Ectodermal cell (in vitro differentiated cells): ENCODE measurements at regions not wholly inside any gene's neighbourhood (a gene's known extent, or its start where the extent isn't known, plus 50 kb on each side); places are given as distances from the start of the nearest gene placed in this dataset.

ENCODE experiments used
- H3K27ac ChIP-seq: 2 replicates; pipeline ENCODE4 v1.7.0; 2013; ENCODE audit warnings: mild to moderate bottlenecking, low read depth, low read length; ENCODE audit not compliant: insufficient read depth, poor library complexity, severe bottlenecking
- H3K27me3 ChIP-seq: 2 replicates; pipeline ENCODE4 v1.7.0; 2013; ENCODE audit warnings: mild to moderate bottlenecking, low read length; ENCODE audit not compliant: insufficient read depth, control insufficient read depth, poor library complexity, severe bottlenecking
- H3K36me3 ChIP-seq: one replicate; pipeline ENCODE4 v1.7.0; 2013; ENCODE audit warnings: low read length; ENCODE audit not compliant: control insufficient read depth, insufficient read depth
- H3K4me1 ChIP-seq: one replicate; pipeline ENCODE4 v1.7.0; 2013; ENCODE audit warnings: low read length; ENCODE audit not compliant: control insufficient read depth, insufficient read depth
- H3K4me3 ChIP-seq: 2 replicates; pipeline ENCODE4 v1.7.0; 2013; ENCODE audit warnings: low read depth, low read length, control low read depth; ENCODE audit not compliant: insufficient read depth
- H3K9me3 ChIP-seq: 2 replicates; pipeline ENCODE4 v1.7.0; 2013; ENCODE audit warnings: mild to moderate bottlenecking, low read length, moderate library complexity; ENCODE audit not compliant: control insufficient read depth
- WGBS, 2 experiments: methylation state at CpG; one replicate each; pipeline ENCODE4 v1.1.7; 2013; ENCODE audit warnings: missing lambda C conversion rate in 2 of 2; 5-methylcytosine and 5-hydroxymethylcytosine counted together

GRCh38 chr10:63866747-63867140, 345.5 kb downstream of the REEP3 start:
- H3K36me3 ChIP-seq, result no peaks in the 10 kb centered on the region
- H3K27me3 ChIP-seq, result peaks cover 11% of the 10 kb centered on the region
- 17% methylated on average over 2 of the region's 2 CpGs for WGBS, 2 experiments

GRCh38 chr10:63878428-63878827, 357.2 kb downstream of the REEP3 start:
- WGBS, 2 experiments, result 75 to 85% methylated on average over 1 to 2 of the region's 2 CpGs
- Histone ChIP-seq H3K27ac (no peak overlapping the region), H3K36me3 (no peaks in the 10 kb centered on the region), H3K27me3 (no peaks in the 10 kb centered on the region), H3K4me3 (no peak overlapping the region), H3K9me3 (no peaks in the 10 kb centered on the region), H3K4me1 (no peaks in the 10 kb centered on the region)

More at GRCh38 chr10:63866747-63867140, 345.5 kb downstream of the REEP3 start:
- no peaks in the 10 kb centered on the region for H3K9me3 ChIP-seq
- H3K4me1 ChIP-seq, result no peaks in the 10 kb centered on the region
- H3K27ac ChIP-seq, result no peak overlapping the region
- H3K4me3 ChIP-seq, result no peak overlapping the region

GRCh38 chr10:63883861-63884260, 362.7 kb downstream of the REEP3 start:
- Histone ChIP-seq H3K27ac (no peak overlapping the region), H3K36me3 (no peaks in the 10 kb centered on the region), H3K9me3 (no peaks in the 10 kb centered on the region), H3K4me1 (no peaks in the 10 kb centered on the region), H3K4me3 (no peak overlapping the region), H3K27me3 (no peaks in the 10 kb centered on the region)
- WGBS, 2 experiments, result 78% methylated on average over 1 of the region's 1 CpG; no CpG with 5 or more reads in 1 of the 2 experiments

- Histone ChIP-seq H3K27ac (no peak overlapping the region), H3K4me3 (no peak overlapping the region), H3K27me3 (no peaks in the 10 kb centered on the region), H3K9me3 (no peaks in the 10 kb centered on the region), H3K36me3 (no peaks in the 10 kb centered on the region), H3K4me1 (no peaks in the 10 kb centered on the region)
- WGBS, 2 experiments, result 82 to 94% methylated on average over 1 to 2 of the region's 2 CpGs
These were observed 363.2 kb downstream of the REEP3 start for GRCh38 chr10:63884426-63884825.

- Histone ChIP-seq H3K4me3 (no peak overlapping the region), H3K36me3 (no peaks in the 10 kb centered on the region)
These were observed 364.0 kb downstream of the REEP3 start for GRCh38 chr10:63885156-63885555.

GRCh38 chr10:63886281-63887022, 365.3 kb downstream of the REEP3 start:
- H3K4me1 ChIP-seq, result no peaks in the 10 kb centered on the region
- 96 to 98% methylated on average over 4 of the region's 4 CpGs for WGBS, 2 experiments
- H3K27ac ChIP-seq, result no peak overlapping the region
- no peak overlapping the region for H3K4me3 ChIP-seq
- no peaks in the 10 kb centered on the region for H3K27me3 ChIP-seq
- no peaks in the 10 kb centered on the region for H3K36me3 ChIP-seq
- no peaks in the 10 kb centered on the region for H3K9me3 ChIP-seq

More at GRCh38 chr10:63885156-63885555, 364.0 kb downstream of the REEP3 start:
- H3K4me1 ChIP-seq, result no peaks in the 10 kb centered on the region
- no peak overlapping the region for H3K27ac ChIP-seq
- H3K27me3 ChIP-seq, result no peaks in the 10 kb centered on the region
- no peaks in the 10 kb centered on the region for H3K9me3 ChIP-seq

GRCh38 chr10:63887023-63887589, 365.9 kb downstream of the REEP3 start:
- 62 to 64% methylated on average over 11 of the region's 11 CpGs for WGBS, 2 experiments
- Histone ChIP-seq H3K9me3 (no peaks in the 10 kb centered on the region), H3K36me3 (no peaks in the 10 kb centered on the region), H3K4me1 (no peaks in the 10 kb centered on the region), H3K4me3 (no peak overlapping the region), H3K27me3 (no peaks in the 10 kb centered on the region), H3K27ac (no peak overlapping the region)

GRCh38 chr10:63887600-63888370, 366.6 kb downstream of the REEP3 start:
- Histone ChIP-seq H3K4me3 (no peak overlapping the region), H3K27ac (no peak overlapping the region), H3K27me3 (no peaks in the 10 kb centered on the region), H3K4me1 (no peaks in the 10 kb centered on the region), H3K9me3 (no peaks in the 10 kb centered on the region), H3K36me3 (no peaks in the 10 kb centered on the region)
- WGBS, 2 experiments, result 93 to 99% methylated on average over 4 to 5 of the region's 5 CpGs

GRCh38 chr10:63889803-63890202, 368.6 kb downstream of the REEP3 start:
- H3K4me3 ChIP-seq, result no peak overlapping the region
- H3K4me1 ChIP-seq, result no peaks in the 10 kb centered on the region
- no peak overlapping the region for H3K27ac ChIP-seq
- 93 to 94% methylated on average over 4 of the region's 4 CpGs for WGBS, 2 experiments
- H3K9me3 ChIP-seq, result no peaks in the 10 kb centered on the region
- no peaks in the 10 kb centered on the region for H3K27me3 ChIP-seq
- no peaks in the 10 kb centered on the region for H3K36me3 ChIP-seq

GRCh38 chr10:63896992-63897391, 375.8 kb downstream of the REEP3 start:
- WGBS, 2 experiments, result 91 to 96% methylated on average over 5 of the region's 5 CpGs
- Histone ChIP-seq H3K36me3 (no peaks in the 10 kb centered on the region), H3K4me1 (no peaks in the 10 kb centered on the region), H3K27ac (no peak overlapping the region), H3K27me3 (no peaks in the 10 kb centered on the region), H3K9me3 (no peaks in the 10 kb centered on the region), H3K4me3 (no peak overlapping the region)
